GM12865 (cell line): ENCODE measurements at regions not wholly inside any gene's neighbourhood (a gene's known extent, or its start where the extent isn't known, plus 50 kb on each side); places are given as distances from the start of the nearest gene placed in this dataset.

Source experiments
- DNase-seq: peaks from one replicate; pipeline ENCODE4 v3.0.0; 2010; ENCODE audit warnings: low read depth
- H3K4me3 ChIP-seq: 2 replicates; pipeline ENCODE4 v1.5.1; 2011; ENCODE audit warnings: mild to moderate bottlenecking, low read depth, low read length, control low read depth
- CTCF ChIP-seq: IDR thresholded peaks from 2 replicates; pipeline ENCODE4 v1.5.1; 2011; ENCODE audit warnings: low read length, control low read depth, low read depth, inconsistent platforms; ENCODE audit not compliant: insufficient read depth; ENCODE audit errors: missing control alignments

- DNase-seq: no peak
- no peak for TF ChIP-seq CTCF
- no peak overlapping the region for H3K4me3 ChIP-seq
Measured at GRCh38 chr2:60221098-60221497, 332.4 kb downstream of the BCL11A start.

GRCh38 chr2:60219536-60219935 lies 333.9 kb downstream of the BCL11A start:
- no peak for DNase-seq
- no peak for TF ChIP-seq CTCF
- H3K4me3 ChIP-seq: no peak overlapping the region

- TF ChIP-seq CTCF: no peak
- DNase-seq: no peak
- H3K4me3 ChIP-seq: no peak overlapping the region
Measured at GRCh38 chr2:60216452-60216995, 336.9 kb downstream of the BCL11A start.

GRCh38 chr2:60215386-60215901 lies 338.0 kb downstream of the BCL11A start:
- TF ChIP-seq CTCF: no peak
- no peak overlapping the region for H3K4me3 ChIP-seq
- DNase-seq: no peak

GRCh38 chr2:60214626-60214875 lies 338.9 kb downstream of the BCL11A start:
- no peak overlapping the region for H3K4me3 ChIP-seq
- no peak for TF ChIP-seq CTCF
- DNase-seq: no peak

- no peak overlapping the region for H3K4me3 ChIP-seq
- no peak for TF ChIP-seq CTCF
- no peak for DNase-seq
Measured at GRCh38 chr2:60213865-60214625, 339.4 kb downstream of the BCL11A start.
